ENCODE measurements at regions not wholly inside any gene's neighbourhood (a gene's known extent, or its start where the extent isn't known, plus 50 kb on each side); places are given as distances from the start of the nearest gene placed in this dataset.

- H3K9me3 ChIP-seq (ENCODE audit: control insufficient read depth, insufficient read depth, low read length), result no peaks in the 10 kb centered on the region
- no peak overlapping the region for H3K27ac ChIP-seq (ENCODE audit: low read depth, low read length)
- H3K4me3 ChIP-seq (ENCODE audit: low read depth, low read length), result no peak overlapping the region
- no peaks in the 10 kb centered on the region for H3K27me3 ChIP-seq (ENCODE audit: control insufficient read depth, insufficient read depth, low read length)
- TF ChIP-seq, protein P1, sequence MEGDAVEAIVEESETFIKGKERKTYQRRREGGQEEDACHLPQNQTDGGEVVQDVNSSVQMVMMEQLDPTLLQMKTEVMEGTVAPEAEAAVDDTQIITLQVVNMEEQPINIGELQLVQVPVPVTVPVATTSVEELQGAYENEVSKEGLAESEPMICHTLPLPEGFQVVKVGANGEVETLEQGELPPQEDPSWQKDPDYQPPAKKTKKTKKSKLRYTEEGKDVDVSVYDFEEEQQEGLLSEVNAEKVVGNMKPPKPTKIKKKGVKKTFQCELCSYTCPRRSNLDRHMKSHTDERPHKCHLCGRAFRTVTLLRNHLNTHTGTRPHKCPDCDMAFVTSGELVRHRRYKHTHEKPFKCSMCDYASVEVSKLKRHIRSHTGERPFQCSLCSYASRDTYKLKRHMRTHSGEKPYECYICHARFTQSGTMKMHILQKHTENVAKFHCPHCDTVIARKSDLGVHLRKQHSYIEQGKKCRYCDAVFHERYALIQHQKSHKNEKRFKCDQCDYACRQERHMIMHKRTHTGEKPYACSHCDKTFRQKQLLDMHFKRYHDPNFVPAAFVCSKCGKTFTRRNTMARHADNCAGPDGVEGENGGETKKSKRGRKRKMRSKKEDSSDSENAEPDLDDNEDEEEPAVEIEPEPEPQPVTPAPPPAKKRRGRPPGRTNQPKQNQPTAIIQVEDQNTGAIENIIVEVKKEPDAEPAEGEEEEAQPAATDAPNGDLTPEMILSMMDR (IDR thresholded peaks at IDR 0.05; ENCODE audit: low read depth, low read length), result no peak
- no peak for DNase-seq (ENCODE audit: low read depth, low spot score)
- ChIA-PET CTCF (interaction anchor here (0.6 kb wide), 1 partner anchor 43 kb away, joined by 3 read pairs; no protein-coding TSS in a partner anchor), POLR2A (no interaction called here)
These were observed 93.4 kb upstream of the SLITRK1 start for GRCh38 chr13:83975655-83976165.

DNA sequence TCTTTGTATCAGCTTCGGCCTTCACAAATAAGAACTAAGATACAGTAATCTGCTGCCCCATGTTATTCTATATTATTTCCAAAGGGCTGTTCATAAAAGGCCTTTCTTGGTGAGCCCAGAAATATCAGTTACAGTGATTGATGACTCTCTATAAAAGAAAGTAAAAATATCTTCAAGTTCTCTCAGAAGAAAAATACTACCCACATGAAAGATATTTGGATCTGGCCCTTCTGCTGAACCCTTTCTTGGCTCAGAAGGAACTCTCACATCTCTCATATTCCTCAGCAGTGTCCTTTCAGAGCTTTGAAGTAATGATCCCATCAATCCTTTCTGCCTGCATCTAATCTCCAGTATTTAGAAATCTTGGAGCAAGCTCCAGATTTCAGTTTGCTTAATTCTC is 76.3 kb upstream of the SLITRK1 start:
- TF ChIP-seq, protein P1 (IDR thresholded peaks at IDR 0.05; ENCODE audit: low read depth, low read length), result no peak
- no peak overlapping the region for H3K27ac ChIP-seq (ENCODE audit: low read depth, low read length)
- H3K4me3 ChIP-seq (ENCODE audit: low read depth, low read length), result no peak overlapping the region
- no peak for DNase-seq (ENCODE audit: low read depth, low spot score)
- H3K27me3 ChIP-seq (ENCODE audit: control insufficient read depth, insufficient read depth, low read length), result no peaks in the 10 kb centered on the region
- POLR2A ChIA-PET, result no interaction called here
- no peaks in the 10 kb centered on the region for H3K9me3 ChIP-seq (ENCODE audit: control insufficient read depth, insufficient read depth, low read length)
- CTCF ChIA-PET, result no interaction called here

GRCh38 chr13:83955011-83955410 is 72.7 kb upstream of the SLITRK1 start:
- ChIA-PET CTCF (no interaction called here), POLR2A (no interaction called here)
- Histone ChIP-seq H3K27me3 (ENCODE audit: control insufficient read depth, insufficient read depth, low read length) (no peaks in the 10 kb centered on the region), H3K27ac (ENCODE audit: low read depth, low read length) (no peak overlapping the region), H3K9me3 (ENCODE audit: control insufficient read depth, insufficient read depth, low read length) (no peaks in the 10 kb centered on the region), H3K4me3 (ENCODE audit: low read depth, low read length) (no peak overlapping the region)
- DNase-seq (ENCODE audit: low read depth, low spot score), result no peak
- TF ChIP-seq, protein P1 (IDR thresholded peaks at IDR 0.05; ENCODE audit: low read depth, low read length), result no peak

DNA sequence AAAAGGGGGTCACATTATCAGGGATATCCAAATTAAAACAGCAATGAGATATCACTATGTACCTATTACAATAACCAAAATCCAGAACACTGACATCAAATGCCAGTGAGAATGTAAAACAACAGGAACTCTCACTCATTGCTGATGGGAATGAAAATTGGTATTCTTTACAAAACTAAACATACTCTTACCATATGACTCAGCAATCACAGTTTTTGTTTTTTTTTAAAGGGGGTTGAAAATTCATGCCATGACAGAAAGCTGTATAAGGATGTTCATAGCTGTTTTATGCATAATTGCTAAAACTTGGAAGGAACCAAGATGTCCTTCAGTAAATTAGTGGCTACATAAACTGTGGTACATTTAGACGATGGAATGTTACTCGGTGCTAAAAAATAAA is 71.6 kb upstream of the SLITRK1 start:
- no peak overlapping the region for H3K4me3 ChIP-seq (ENCODE audit: low read depth, low read length)
- POLR2A ChIA-PET, result no interaction called here

DNA sequence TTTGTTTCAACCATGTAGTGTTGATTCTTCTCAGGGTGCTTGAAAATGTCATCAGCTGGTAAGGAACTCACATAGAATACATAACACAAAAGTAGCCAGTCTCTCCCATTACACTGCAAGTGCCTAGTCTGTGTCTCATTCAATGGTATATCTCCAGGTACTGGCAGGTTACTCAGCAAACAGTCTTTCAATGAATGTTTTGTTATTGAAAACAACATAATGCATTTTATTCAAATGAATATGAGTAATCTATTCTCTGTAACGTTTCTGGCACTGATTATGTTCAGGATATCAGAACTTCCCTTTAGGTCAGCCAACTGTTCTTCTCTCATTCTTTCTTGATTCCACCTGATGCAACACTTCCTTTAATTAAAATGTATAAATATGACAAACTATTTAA is 68.0 kb upstream of the SLITRK1 start:
- TF ChIP-seq, protein P1 (IDR thresholded peaks at IDR 0.05; ENCODE audit: low read depth, low read length), result no peak
- H3K9me3 ChIP-seq (ENCODE audit: control insufficient read depth, insufficient read depth, low read length), result no peaks in the 10 kb centered on the region
- DNase-seq (ENCODE audit: low read depth, low spot score), result no peak
- H3K27me3 ChIP-seq (ENCODE audit: control insufficient read depth, insufficient read depth, low read length), result no peaks in the 10 kb centered on the region
- ChIA-PET CTCF (no interaction called here), POLR2A (no interaction called here)
- H3K4me3 ChIP-seq (ENCODE audit: low read depth, low read length), result no peak overlapping the region
- H3K27ac ChIP-seq (ENCODE audit: low read depth, low read length), result no peak overlapping the region

More for the DNA sequence above, 71.6 kb upstream of the SLITRK1 start:
- no peak for DNase-seq (ENCODE audit: low read depth, low spot score)
- Histone ChIP-seq H3K27me3 (ENCODE audit: control insufficient read depth, insufficient read depth, low read length) (no peaks in the 10 kb centered on the region), H3K27ac (ENCODE audit: low read depth, low read length) (no peak overlapping the region), H3K9me3 (ENCODE audit: control insufficient read depth, insufficient read depth, low read length) (no peaks in the 10 kb centered on the region)
- TF ChIP-seq, protein P1 (IDR thresholded peaks at IDR 0.05; ENCODE audit: low read depth, low read length), result no peak
- CTCF ChIA-PET, result no interaction called here
